ENCODE measurements at regions not wholly inside any gene's neighbourhood (a gene's known extent, or its start where the extent isn't known, plus 50 kb on each side); places are given as distances from the start of the nearest gene placed in this dataset.

DNA sequence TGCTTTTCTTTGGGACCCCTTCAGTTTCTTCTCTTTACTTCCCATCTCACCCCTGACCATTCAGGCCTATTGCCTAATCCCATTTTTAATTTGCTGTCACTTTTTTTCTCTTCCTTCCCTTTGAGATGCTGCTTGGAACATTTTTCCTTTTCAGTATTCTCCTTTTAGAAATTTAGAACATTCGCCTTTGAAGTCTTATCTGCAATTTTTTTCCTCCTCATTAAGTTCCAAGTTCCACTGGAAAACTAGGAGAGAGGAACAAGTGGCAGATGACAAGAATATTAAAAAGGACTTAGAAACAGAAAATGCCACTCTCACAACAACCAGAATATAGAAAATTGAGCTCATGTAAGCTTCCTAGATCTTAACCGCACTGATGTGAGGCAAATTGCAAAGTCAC is 126.6 kb downstream of the PSMG1 start:
- TF ChIP-seq EP300 (IDR thresholded peaks at IDR 0.05) (no peak), POLR2A (IDR thresholded peaks at IDR 0.05) (no peak)
- TF ChIP-seq, protein P1, sequence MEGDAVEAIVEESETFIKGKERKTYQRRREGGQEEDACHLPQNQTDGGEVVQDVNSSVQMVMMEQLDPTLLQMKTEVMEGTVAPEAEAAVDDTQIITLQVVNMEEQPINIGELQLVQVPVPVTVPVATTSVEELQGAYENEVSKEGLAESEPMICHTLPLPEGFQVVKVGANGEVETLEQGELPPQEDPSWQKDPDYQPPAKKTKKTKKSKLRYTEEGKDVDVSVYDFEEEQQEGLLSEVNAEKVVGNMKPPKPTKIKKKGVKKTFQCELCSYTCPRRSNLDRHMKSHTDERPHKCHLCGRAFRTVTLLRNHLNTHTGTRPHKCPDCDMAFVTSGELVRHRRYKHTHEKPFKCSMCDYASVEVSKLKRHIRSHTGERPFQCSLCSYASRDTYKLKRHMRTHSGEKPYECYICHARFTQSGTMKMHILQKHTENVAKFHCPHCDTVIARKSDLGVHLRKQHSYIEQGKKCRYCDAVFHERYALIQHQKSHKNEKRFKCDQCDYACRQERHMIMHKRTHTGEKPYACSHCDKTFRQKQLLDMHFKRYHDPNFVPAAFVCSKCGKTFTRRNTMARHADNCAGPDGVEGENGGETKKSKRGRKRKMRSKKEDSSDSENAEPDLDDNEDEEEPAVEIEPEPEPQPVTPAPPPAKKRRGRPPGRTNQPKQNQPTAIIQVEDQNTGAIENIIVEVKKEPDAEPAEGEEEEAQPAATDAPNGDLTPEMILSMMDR (IDR thresholded peaks at IDR 0.05), result no peak

Measured in upper lobe of left lung (tissue), 4 donors.